Fibroblast of mammary gland (primary cell): ENCODE measurements at regions not wholly inside any gene's neighbourhood (a gene's known extent, or its start where the extent isn't known, plus 50 kb on each side); places are given as distances from the start of the nearest gene placed in this dataset.

Experiments
- DNase-seq: peaks from one replicate; pipeline ENCODE4 v3.0.0-alpha.2; 2010; ENCODE audit warnings: low read depth
- H3K4me3 ChIP-seq: 2 replicates; pipeline ENCODE4 v1.5.1; 2011; ENCODE audit warnings: low read depth, mild to moderate bottlenecking, low read length, moderate library complexity; ENCODE audit not compliant: control insufficient read depth
- TF ChIP-seq, protein P1 (sequence below): conservative IDR thresholded peaks from 2 replicates; pipeline ENCODE4 v1.5.1; 2011; ENCODE audit warnings: low read depth, low read length, inconsistent platforms; ENCODE audit not compliant: control insufficient read depth, insufficient read depth

DNA sequence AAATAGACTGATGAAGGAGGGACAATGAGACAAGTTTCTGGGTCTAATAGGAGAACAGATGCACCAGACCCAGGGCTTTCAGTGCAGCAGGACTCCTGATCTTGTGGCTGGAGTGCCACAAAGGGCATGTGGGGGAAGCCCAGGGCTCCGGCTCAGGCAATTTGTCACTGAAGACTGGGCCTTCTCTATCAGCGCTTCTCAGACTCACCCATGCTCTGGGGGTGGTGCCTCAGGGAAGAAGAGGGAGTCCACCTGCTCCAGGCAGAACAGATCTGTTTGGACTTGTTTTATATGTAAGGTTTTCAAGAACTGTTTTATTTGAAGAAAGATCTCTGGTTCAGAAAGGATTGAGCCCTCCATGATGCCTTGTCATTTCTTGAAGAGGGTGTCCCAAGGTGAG is 112.4 kb upstream of the TLE3 start:
- TF ChIP-seq, protein P1, sequence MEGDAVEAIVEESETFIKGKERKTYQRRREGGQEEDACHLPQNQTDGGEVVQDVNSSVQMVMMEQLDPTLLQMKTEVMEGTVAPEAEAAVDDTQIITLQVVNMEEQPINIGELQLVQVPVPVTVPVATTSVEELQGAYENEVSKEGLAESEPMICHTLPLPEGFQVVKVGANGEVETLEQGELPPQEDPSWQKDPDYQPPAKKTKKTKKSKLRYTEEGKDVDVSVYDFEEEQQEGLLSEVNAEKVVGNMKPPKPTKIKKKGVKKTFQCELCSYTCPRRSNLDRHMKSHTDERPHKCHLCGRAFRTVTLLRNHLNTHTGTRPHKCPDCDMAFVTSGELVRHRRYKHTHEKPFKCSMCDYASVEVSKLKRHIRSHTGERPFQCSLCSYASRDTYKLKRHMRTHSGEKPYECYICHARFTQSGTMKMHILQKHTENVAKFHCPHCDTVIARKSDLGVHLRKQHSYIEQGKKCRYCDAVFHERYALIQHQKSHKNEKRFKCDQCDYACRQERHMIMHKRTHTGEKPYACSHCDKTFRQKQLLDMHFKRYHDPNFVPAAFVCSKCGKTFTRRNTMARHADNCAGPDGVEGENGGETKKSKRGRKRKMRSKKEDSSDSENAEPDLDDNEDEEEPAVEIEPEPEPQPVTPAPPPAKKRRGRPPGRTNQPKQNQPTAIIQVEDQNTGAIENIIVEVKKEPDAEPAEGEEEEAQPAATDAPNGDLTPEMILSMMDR: no peak
- no peak for DNase-seq
- H3K4me3 ChIP-seq: no peak overlapping the region

DNA sequence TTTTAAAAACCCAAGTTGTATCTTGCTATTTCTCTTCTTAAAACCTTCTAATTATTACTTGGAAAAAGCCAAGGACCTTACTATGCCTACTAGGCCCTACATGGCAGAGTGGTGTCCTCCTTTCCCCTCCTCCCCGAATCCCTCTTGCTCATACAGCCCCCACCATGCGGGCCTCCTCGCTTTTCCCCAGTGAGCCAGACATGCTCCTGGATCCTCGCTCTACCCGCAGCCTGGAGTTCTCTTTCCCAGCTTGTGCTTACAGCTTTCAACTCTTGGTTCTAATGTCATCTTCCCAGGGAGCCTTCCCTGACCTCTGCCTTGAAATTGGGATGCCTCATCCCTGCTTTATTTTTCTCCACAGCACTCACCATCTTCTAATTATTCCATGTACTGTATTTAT is 111.8 kb upstream of the TLE3 start:
- DNase-seq: no peak
- TF ChIP-seq, protein P1: no peak
- no peak overlapping the region for H3K4me3 ChIP-seq

DNA sequence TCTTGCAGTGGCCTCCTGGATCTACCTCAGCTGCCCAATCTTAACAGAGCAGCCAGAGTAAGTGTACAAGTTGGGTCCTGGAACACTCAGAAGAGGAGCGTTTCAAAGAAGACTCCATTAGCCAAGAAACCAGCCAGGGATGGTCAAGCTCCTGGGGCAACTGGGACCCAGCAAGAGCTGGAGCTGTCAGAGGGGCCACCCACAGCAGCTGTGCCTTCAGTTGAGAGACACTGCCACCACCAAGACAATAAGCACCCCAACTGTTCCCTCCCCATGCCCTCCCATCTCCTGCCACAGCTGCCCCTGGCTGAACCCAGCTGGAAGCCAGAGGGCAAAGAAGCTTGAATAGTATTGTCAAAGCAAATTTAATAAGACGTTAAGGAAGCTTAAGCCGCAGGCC is 110.6 kb upstream of the TLE3 start:
- no peak for DNase-seq
- TF ChIP-seq, protein P1: no peak
- H3K4me3 ChIP-seq: no peak overlapping the region

DNA sequence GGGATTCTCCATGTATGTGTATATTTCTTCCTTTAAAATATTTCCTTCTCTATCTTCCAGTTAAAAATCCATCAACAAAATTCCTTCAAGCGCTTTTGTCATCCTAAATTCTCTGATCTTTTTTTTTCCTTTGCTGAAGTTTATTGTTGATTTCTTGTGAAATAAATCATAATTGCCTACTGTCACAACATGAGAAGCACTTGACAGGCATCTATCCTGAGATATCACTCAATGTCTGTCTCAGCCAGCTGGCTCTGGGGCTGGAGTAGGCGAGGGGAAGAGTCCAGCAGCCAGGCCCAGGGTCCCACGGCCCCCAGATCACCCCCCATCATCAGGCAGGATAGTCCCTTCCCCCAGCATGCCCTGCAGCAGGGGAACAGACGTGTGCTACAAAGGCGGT is 109.0 kb upstream of the TLE3 start:
- no peak overlapping the region for H3K4me3 ChIP-seq
- TF ChIP-seq, protein P1: no peak
- no peak for DNase-seq

DNA sequence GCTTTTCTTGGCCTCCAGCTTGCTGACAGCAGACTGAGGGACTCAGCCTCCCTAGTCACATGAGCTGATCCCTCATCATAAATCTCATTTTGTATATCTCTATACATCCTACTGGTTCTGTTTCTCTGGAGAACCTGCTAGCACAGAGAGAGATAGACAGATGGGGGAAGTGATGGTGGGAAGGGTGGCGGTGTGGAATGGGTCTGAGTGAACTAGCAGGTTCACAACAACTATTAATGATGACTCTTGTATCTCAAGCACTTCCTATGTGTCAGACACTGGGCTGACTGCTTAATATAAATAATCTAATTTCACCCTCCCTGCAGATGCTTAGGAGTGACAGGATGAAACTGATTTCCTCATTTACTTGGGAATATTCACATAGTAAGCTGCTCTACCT is 106.9 kb upstream of the TLE3 start:
- TF ChIP-seq, protein P1: no peak
- H3K4me3 ChIP-seq: no peak overlapping the region
- DNase-seq: no peak

DNA sequence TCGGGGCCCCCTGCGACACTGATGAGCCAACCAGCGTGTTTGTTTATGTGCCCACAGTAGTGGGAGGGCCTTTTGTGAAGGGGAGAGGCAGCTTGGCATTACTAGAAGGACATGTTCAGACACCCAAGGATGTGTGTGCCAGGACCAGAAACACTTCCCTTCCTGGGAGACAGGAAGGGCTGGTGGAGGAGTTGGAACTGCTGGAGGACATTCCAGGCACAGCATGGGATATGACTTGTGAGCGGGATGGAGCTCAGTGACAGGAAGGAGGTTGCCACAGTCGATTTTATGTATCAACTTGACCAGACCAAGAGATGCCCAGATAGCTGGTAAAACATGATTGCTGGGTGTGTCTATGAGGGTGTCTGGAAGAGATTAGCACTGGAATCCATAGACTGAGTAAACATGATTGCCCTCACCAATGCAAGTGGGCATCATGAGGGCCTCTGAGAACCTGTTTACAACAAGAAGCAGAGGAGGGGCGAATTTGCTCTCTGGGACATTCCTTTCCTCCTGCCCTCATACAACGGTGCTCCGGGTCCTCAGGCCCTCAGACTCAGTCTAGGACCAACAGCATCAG is 106.4 kb upstream of the TLE3 start:
- no peak overlapping the region for H3K4me3 ChIP-seq
- TF ChIP-seq, protein P1: no peak
- DNase-seq: no peak

DNA sequence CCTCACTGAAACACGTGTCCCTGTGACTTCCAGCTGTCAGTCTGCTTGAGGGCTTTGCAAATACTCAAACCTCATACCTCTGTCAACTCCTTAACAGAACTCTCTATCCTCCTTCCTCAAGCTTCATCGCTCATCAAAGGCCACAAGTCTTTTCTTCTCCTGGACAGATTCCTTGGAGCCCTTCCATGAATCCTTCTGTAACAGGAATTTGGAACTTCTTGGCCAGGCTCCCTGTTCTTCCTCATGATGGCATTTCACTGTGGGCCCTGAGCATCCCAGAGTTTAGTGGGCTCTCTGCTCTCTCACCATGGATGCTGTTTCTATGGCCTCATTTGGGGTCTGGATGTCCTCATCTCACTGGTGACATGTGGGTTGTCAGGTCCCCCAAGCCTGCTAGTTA is 105.0 kb upstream of the TLE3 start:
- H3K4me3 ChIP-seq: no peak overlapping the region
- TF ChIP-seq, protein P1: no peak
- no peak for DNase-seq
